HFFc6 (cell line): ENCODE measurements at regions not wholly inside any gene's neighbourhood (a gene's known extent, or its start where the extent isn't known, plus 50 kb on each side); places are given as distances from the start of the nearest gene placed in this dataset.
A peak's percentile ranks its signal among the peaks of the same experiment; 100 is the strongest.
"Not testable (repeated sequence)": the region's sequence is repeated elsewhere in the genome, so short reads cannot be mapped to it uniquely, and the experiment has no call there.

ENCODE experiments used
- DNase-seq: peaks from one replicate; pipeline ENCODE4 v3.0.0-alpha.2; 2018
- H3K27ac Mint-ChIP-seq: 2 replicates; pipeline ENCODE4 v1.8.0; 2020; ENCODE audit warnings: mild to moderate bottlenecking, mixed read lengths
- H3K27me3 Mint-ChIP-seq: 2 replicates; pipeline ENCODE4 v1.8.0; 2021; ENCODE audit warnings: mild to moderate bottlenecking, moderate library complexity, mixed read lengths; ENCODE audit not compliant: insufficient read depth
- H3K36me3 Mint-ChIP-seq: 2 replicates; pipeline ENCODE4 v1.8.0; 2021; ENCODE audit warnings: low read depth, mixed read lengths
- H3K4me1 Mint-ChIP-seq: 2 replicates; pipeline ENCODE4 v1.8.0; 2020; ENCODE audit warnings: low read depth, mixed read lengths
- H3K4me3 Mint-ChIP-seq: 2 replicates; pipeline ENCODE4 v1.8.0; 2020; ENCODE audit warnings: mild to moderate bottlenecking, moderate library complexity, mixed read lengths
- H3K9me3 Mint-ChIP-seq: 2 replicates; pipeline ENCODE4 v1.8.0; 2020; ENCODE audit warnings: mild to moderate bottlenecking, mixed read lengths
- CTCF ChIP-seq: fragments of 200-600 bp; sonication (generic); IDR thresholded peaks from 2 replicates; pipeline ENCODE4 v1.5.0; 2021; ENCODE audit warnings: antibody characterized with exemption, mild to moderate bottlenecking

- Mint-ChIP-seq H3K9me3 (peaks cover 15% of the 10 kb centered on the region), H3K27ac (no peak overlapping the region), H3K27me3 (peaks cover 25% of the 10 kb centered on the region)
Observed at GRCh38 chr22:27250418-27250817, 551.1 kb downstream of the MN1 start.

GRCh38 chr22:27250886-27251285 is 550.7 kb downstream of the MN1 start:
- Mint-ChIP-seq H3K9me3 (peaks cover 20% of the 10 kb centered on the region), H3K4me1 (no peaks in the 10 kb centered on the region), H3K27me3 (peaks cover 25% of the 10 kb centered on the region), H3K27ac (no peak overlapping the region), H3K36me3 (peaks cover 12% of the 10 kb centered on the region), H3K4me3 (no peak overlapping the region)
- TF ChIP-seq CTCF = no peak
- DNase-seq = no peak

More at GRCh38 chr22:27250418-27250817, 551.1 kb downstream of the MN1 start:
- Mint-ChIP-seq H3K4me3 (no peak overlapping the region), H3K36me3 (peaks cover 8% of the 10 kb centered on the region), H3K4me1 (no peaks in the 10 kb centered on the region)
- no peak for DNase-seq
- TF ChIP-seq CTCF = no peak

GRCh38 chr22:27251563-27251962 is 550.0 kb downstream of the MN1 start:
- no peak for DNase-seq
- TF ChIP-seq CTCF = no peak
- H3K36me3 Mint-ChIP-seq = peaks cover 12% of the 10 kb centered on the region
- H3K27me3 Mint-ChIP-seq = peaks cover 23% of the 10 kb centered on the region
- H3K4me3 Mint-ChIP-seq = no peak overlapping the region
- H3K27ac Mint-ChIP-seq = no peak overlapping the region
- H3K9me3 Mint-ChIP-seq = peaks cover 20% of the 10 kb centered on the region
- no peaks in the 10 kb centered on the region for H3K4me1 Mint-ChIP-seq

GRCh38 chr22:27252282-27253049 is 549.1 kb downstream of the MN1 start:
- no peak for TF ChIP-seq CTCF
- no peak overlapping the region for H3K27ac Mint-ChIP-seq
- peaks cover 20% of the 10 kb centered on the region for H3K9me3 Mint-ChIP-seq
- H3K4me3 Mint-ChIP-seq = no peak overlapping the region
- H3K27me3 Mint-ChIP-seq = peaks cover 21% of the 10 kb centered on the region
- no peaks in the 10 kb centered on the region for H3K4me1 Mint-ChIP-seq
- peaks cover 12% of the 10 kb centered on the region for H3K36me3 Mint-ChIP-seq
- DNase-seq = peak; percentile 64

GRCh38 chr22:27253108-27253902 is 548.3 kb downstream of the MN1 start:
- DNase-seq = no peak
- peaks cover 12% of the 10 kb centered on the region for H3K36me3 Mint-ChIP-seq
- peaks cover 20% of the 10 kb centered on the region for H3K9me3 Mint-ChIP-seq
- TF ChIP-seq CTCF = no peak
- H3K4me3 Mint-ChIP-seq = no peak overlapping the region
- H3K4me1 Mint-ChIP-seq = no peaks in the 10 kb centered on the region
- no peak overlapping the region for H3K27ac Mint-ChIP-seq
- H3K27me3 Mint-ChIP-seq = peaks cover 23% of the 10 kb centered on the region

- peaks cover 23% of the 10 kb centered on the region; the same call in 1 of the 2 replicates for H3K27me3 Mint-ChIP-seq
- peaks cover 12% of the 10 kb centered on the region for H3K36me3 Mint-ChIP-seq
- not testable (repeated sequence) for H3K4me1 Mint-ChIP-seq, DNase-seq, H3K4me3 Mint-ChIP-seq, H3K27ac Mint-ChIP-seq
- H3K9me3 Mint-ChIP-seq = peaks cover 20% of the 10 kb centered on the region
Observed at GRCh38 chr22:27254063-27254462, 547.5 kb downstream of the MN1 start.
